ENCODE measurements at regions not wholly inside any gene's neighbourhood (a gene's known extent, or its start where the extent isn't known, plus 50 kb on each side); places are given as distances from the start of the nearest gene placed in this dataset.

- TF ChIP-seq CTCF (IDR thresholded peaks at IDR 0.05; ENCODE audit: insufficient read depth, low read length, poor library complexity, severe bottlenecking) (no peak), EZH2phosphoT487 (conservative IDR thresholded peaks at IDR 0.05; ENCODE audit: low read length) (no peak)
Observed at GRCh38 chr20:7516621-7517111, 423.6 kb downstream of the HAO1 start.
